T-cell (primary cell): ENCODE measurements at regions not wholly inside any gene's neighbourhood (a gene's known extent, or its start where the extent isn't known, plus 50 kb on each side); places are given as distances from the start of the nearest gene placed in this dataset.
A peak's percentile ranks its signal among the peaks of the same experiment; 100 is the strongest.

Experiments
- ATAC-seq, 4 experiments: fragments of 200-7000 bp in 3 of 4; fragments of 150-1000 bp in 1 of 4; cut with Tn5 transposase; replicated peaks in 1 of 4; 1 replicate in 3 of 4; 2 replicates in 1 of 4; pipeline ENCODE4 v1.10.0; 2021; ENCODE audit warnings: moderate library complexity in 3 of 4, mild to moderate bottlenecking in 2 of 4, moderate number of reproducible peaks in 1 of 4
- CTCF ChIA-PET, 2 donors: fragments of 300-600 bp; sonication (Branson Sonifier 250); formaldehyde crosslinking; loops; one replicate each; lab custom pipeline; 2022; ENCODE audit warnings: antibody characterized with exemption in 2 of 2; lab: Charles Lee
- POLR2A ChIA-PET, 2 donors: fragments of 300-600 bp; sonication (Branson Sonifier 250); formaldehyde crosslinking; loops; one replicate each; lab custom pipeline; 2022; ENCODE audit warnings: antibody characterized with exemption in 2 of 2; lab: Charles Lee
- DNase-seq, 35 experiments: peaks; one replicate each; pipeline versions ENCODE4 v3.0.0 to v3.0.0-alpha.2; 2013 to 2023
- H3K27ac ChIP-seq: one replicate; pipeline ENCODE4 v1.5.1; 2013; ENCODE audit warnings: low read length
- H3K27me3 ChIP-seq, 2 experiments: replicated peaks in 1 of 2; 1 replicate in 1 of 2; 2 replicates in 1 of 2; pipeline versions ENCODE4 v1.6.1 to v1.7.0; 2013; ENCODE audit warnings: low read length in 1 of 2, mixed read lengths in 1 of 2; ENCODE audit not compliant: control insufficient read depth in 2 of 2, insufficient read depth in 2 of 2; ENCODE audit errors: extremely low read depth in 1 of 2
- H3K36me3 ChIP-seq, 2 donors: 1 replicate in 1 of 2; 2 replicates in 1 of 2; pipeline versions ENCODE4 v1.6.1 to v1.7.0; 2013; ENCODE audit warnings: low read length in 1 of 2; ENCODE audit not compliant: control insufficient read depth in 2 of 2, insufficient read depth in 1 of 2; ENCODE audit errors: extremely low read depth in 1 of 2
- H3K4me1 ChIP-seq, 2 experiments: 1 replicate in 1 of 2; 2 replicates in 1 of 2; pipeline versions ENCODE4 v1.6.1 to v1.7.0; 2013; ENCODE audit warnings: low read length in 2 of 2, mixed read lengths in 1 of 2; ENCODE audit not compliant: insufficient read depth in 2 of 2, control insufficient read depth in 1 of 2; ENCODE audit errors: extremely low read depth in 1 of 2
- H3K4me3 ChIP-seq, 2 donors: 1 replicate in 1 of 2; 2 replicates in 1 of 2; pipeline versions ENCODE4 v1.5.1 to v1.7.0; 2013; ENCODE audit warnings: mild to moderate bottlenecking in 2 of 2, low read length in 1 of 2, moderate library complexity in 1 of 2; ENCODE audit not compliant: control insufficient read depth in 1 of 2; ENCODE audit errors: extremely low read depth in 1 of 2
- H3K9me3 ChIP-seq: 2 replicates; pipeline ENCODE4 v1.7.0; 2013
- H3K27ac Mint-ChIP-seq, 2 donors: one replicate each; pipeline ENCODE4 v1.8.0; 2020 to 2021; ENCODE audit warnings: mild to moderate bottlenecking in 2 of 2, mixed read lengths in 2 of 2
- H3K27me3 Mint-ChIP-seq, 2 donors: one replicate each; pipeline ENCODE4 v1.8.0; 2021 to 2022; ENCODE audit warnings: mixed read lengths in 2 of 2
- H3K36me3 Mint-ChIP-seq: one replicate; pipeline ENCODE4 v1.8.0; 2021; ENCODE audit warnings: mixed read lengths
- H3K4me1 Mint-ChIP-seq, 3 donors: one replicate each; pipeline ENCODE4 v1.8.0; 2020 to 2022; ENCODE audit warnings: mixed read lengths in 3 of 3, mild to moderate bottlenecking in 1 of 3
- H3K4me3 Mint-ChIP-seq, 3 donors: one replicate each; pipeline ENCODE4 v1.8.0; 2020 to 2022; ENCODE audit warnings: mild to moderate bottlenecking in 3 of 3, mixed read lengths in 3 of 3, moderate library complexity in 3 of 3
- H3K9me3 Mint-ChIP-seq, 3 donors: one replicate each; pipeline ENCODE4 v1.8.0; 2020 to 2022; ENCODE audit warnings: mixed read lengths in 3 of 3
- WGBS: methylation state at CpG from one replicate; pipeline ENCODE4 v1.1.5; 2013; ENCODE audit warnings: missing lambda C conversion rate; ENCODE audit not compliant: insufficient coverage; 5-methylcytosine and 5-hydroxymethylcytosine counted together

GRCh38 chr14:53615252-53615651, 341.4 kb downstream of the BMP4 start:
- Mint-ChIP-seq H3K9me3 (peaks cover 3 to 6% (median 4%) of the 10 kb centered on the region in 3 donors), H3K4me1 (no peaks in the 10 kb centered on the region), H3K4me3 (no peak overlapping the region), H3K36me3 (no peaks in the 10 kb centered on the region), H3K27ac (no peak overlapping the region), H3K27me3 (no peaks in the 10 kb centered on the region)
- 42% methylated on average over 2 of the region's 3 CpGs for WGBS
- Histone ChIP-seq H3K36me3 (no peaks in the 10 kb centered on the region), H3K9me3 (no peaks in the 10 kb centered on the region), H3K4me3 (no peak overlapping the region), H3K27ac (no peak overlapping the region), H3K4me1 (no peaks in the 10 kb centered on the region), H3K27me3 (no peaks in the 10 kb centered on the region)
- ChIA-PET POLR2A (no interaction called here), CTCF (no interaction called here)
- DNase-seq (no peak), ATAC-seq (no peak)

GRCh38 chr14:53613404-53614253, 343.0 kb downstream of the BMP4 start:
- WGBS = 63% methylated on average over 9 of the region's 12 CpGs
- ATAC-seq (no peak), DNase-seq (no peak)
- Mint-ChIP-seq H3K9me3 (peaks cover 3 to 6% (median 4%) of the 10 kb centered on the region in 3 donors), H3K36me3 (no peaks in the 10 kb centered on the region), H3K4me1 (no peaks in the 10 kb centered on the region), H3K27ac (peak overlapping the region in 1 of 2 donors; percentile 45), H3K4me3 (no peak overlapping the region), H3K27me3 (no peaks in the 10 kb centered on the region)
- H3K27ac ChIP-seq = no peak overlapping the region
- H3K27me3 ChIP-seq = no peaks in the 10 kb centered on the region
- H3K4me3 ChIP-seq = no peak overlapping the region
- H3K36me3 ChIP-seq = no peaks in the 10 kb centered on the region
- H3K4me1 ChIP-seq = no peaks in the 10 kb centered on the region
- H3K9me3 ChIP-seq = no peaks in the 10 kb centered on the region
- CTCF ChIA-PET = no interaction called here
- POLR2A ChIA-PET = no interaction called here

GRCh38 chr14:53610947-53611346, 345.7 kb downstream of the BMP4 start:
- POLR2A ChIA-PET = no interaction called here
- H3K4me3 ChIP-seq = no peak overlapping the region
- no peaks in the 10 kb centered on the region for H3K36me3 Mint-ChIP-seq
- CTCF ChIA-PET = no interaction called here
- no peaks in the 10 kb centered on the region for H3K36me3 ChIP-seq
- H3K4me1 Mint-ChIP-seq = no peaks in the 10 kb centered on the region
- no peaks in the 10 kb centered on the region for H3K9me3 ChIP-seq
- no peaks in the 10 kb centered on the region for H3K4me1 ChIP-seq
- H3K27me3 ChIP-seq = no peaks in the 10 kb centered on the region
- no peak overlapping the region for H3K4me3 Mint-ChIP-seq
- H3K27ac Mint-ChIP-seq = no peak overlapping the region
- no peak overlapping the region for H3K27ac ChIP-seq
- ATAC-seq (no peak), DNase-seq (no peak)
- no peaks in the 10 kb centered on the region for H3K27me3 Mint-ChIP-seq
- peaks cover 0 to 4% (median 2%) of the 10 kb centered on the region in 3 donors for H3K9me3 Mint-ChIP-seq

GRCh38 chr14:53609009-53609408, 347.6 kb downstream of the BMP4 start:
- ChIA-PET CTCF (no interaction called here), POLR2A (no interaction called here)
- no peak overlapping the region for H3K4me3 Mint-ChIP-seq
- DNase-seq (no peak), ATAC-seq (no peak)
- H3K9me3 Mint-ChIP-seq = peaks cover 0 to 4% (median 0%) of the 10 kb centered on the region in 3 donors
- H3K4me1 ChIP-seq = no peaks in the 10 kb centered on the region
- H3K36me3 Mint-ChIP-seq = no peaks in the 10 kb centered on the region
- WGBS = no CpG with 5 or more reads among the region's 1 CpG
- no peak overlapping the region for H3K27ac Mint-ChIP-seq
- no peaks in the 10 kb centered on the region for H3K27me3 Mint-ChIP-seq
- H3K27me3 ChIP-seq = no peaks in the 10 kb centered on the region
- no peaks in the 10 kb centered on the region for H3K36me3 ChIP-seq
- H3K4me1 Mint-ChIP-seq = no peaks in the 10 kb centered on the region
- H3K27ac ChIP-seq = no peak overlapping the region
- no peak overlapping the region for H3K4me3 ChIP-seq
- H3K9me3 ChIP-seq = no peaks in the 10 kb centered on the region

GRCh38 chr14:53608369-53608768, 348.3 kb downstream of the BMP4 start:
- ChIA-PET POLR2A (no interaction called here), CTCF (no interaction called here)
- no peak for ATAC-seq
- Mint-ChIP-seq H3K4me1 (no peaks in the 10 kb centered on the region), H3K27ac (no peak overlapping the region), H3K4me3 (no peak overlapping the region), H3K9me3 (peaks cover 0 to 4% (median 0%) of the 10 kb centered on the region in 3 donors), H3K27me3 (no peaks in the 10 kb centered on the region), H3K36me3 (no peaks in the 10 kb centered on the region)
- H3K27ac ChIP-seq = no peak overlapping the region
- no peaks in the 10 kb centered on the region for H3K9me3 ChIP-seq
- WGBS = 51% methylated on average over 2 of the region's 5 CpGs
- H3K27me3 ChIP-seq = no peaks in the 10 kb centered on the region
- H3K4me3 ChIP-seq = no peak overlapping the region
- H3K36me3 ChIP-seq = no peaks in the 10 kb centered on the region
- DNase-seq = no peak
- H3K4me1 ChIP-seq = no peaks in the 10 kb centered on the region

- DNase-seq (no peak), ATAC-seq (no peak)
- no peaks in the 10 kb centered on the region for H3K4me1 ChIP-seq
- H3K9me3 ChIP-seq = no peaks in the 10 kb centered on the region
- no peaks in the 10 kb centered on the region for H3K27me3 ChIP-seq
- WGBS = no CpG with 5 or more reads among the region's 1 CpG
- Mint-ChIP-seq H3K27me3 (no peaks in the 10 kb centered on the region), H3K4me3 (no peak overlapping the region), H3K36me3 (no peaks in the 10 kb centered on the region), H3K27ac (no peak overlapping the region), H3K4me1 (no peaks in the 10 kb centered on the region), H3K9me3 (no peaks in the 10 kb centered on the region)
- ChIA-PET POLR2A (no interaction called here), CTCF (no interaction called here)
- H3K27ac ChIP-seq = no peak overlapping the region
- no peak overlapping the region for H3K4me3 ChIP-seq
- H3K36me3 ChIP-seq = no peaks in the 10 kb centered on the region
Observed at GRCh38 chr14:53606203-53606602, 350.4 kb downstream of the BMP4 start.

GRCh38 chr14:53605562-53605961, 351.1 kb downstream of the BMP4 start:
- ChIA-PET CTCF (no interaction called here), POLR2A (no interaction called here)
- Histone ChIP-seq H3K36me3 (no peaks in the 10 kb centered on the region), H3K4me3 (no peak overlapping the region), H3K27me3 (no peaks in the 10 kb centered on the region), H3K4me1 (no peaks in the 10 kb centered on the region), H3K9me3 (no peaks in the 10 kb centered on the region), H3K27ac (no peak overlapping the region)
- H3K27me3 Mint-ChIP-seq = no peaks in the 10 kb centered on the region
- H3K4me1 Mint-ChIP-seq = no peaks in the 10 kb centered on the region
- H3K36me3 Mint-ChIP-seq = no peaks in the 10 kb centered on the region
- no peak overlapping the region for H3K4me3 Mint-ChIP-seq
- no peak overlapping the region for H3K27ac Mint-ChIP-seq
- H3K9me3 Mint-ChIP-seq = no peaks in the 10 kb centered on the region
- DNase-seq (no peak), ATAC-seq (no peak)
